ENCODE measurements at regions not wholly inside any gene's neighbourhood (a gene's known extent, or its start where the extent isn't known, plus 50 kb on each side); places are given as distances from the start of the nearest gene placed in this dataset.
"Not testable (repeated sequence)": the region's sequence is repeated elsewhere in the genome, so short reads cannot be mapped to it uniquely, and the experiment has no call there.

GRCh38 chr1:182259968-182260367 is 131.6 kb downstream of the GLUL start:
- no peak for DNase-seq (ENCODE audit: low spot score)

- no peak for DNase-seq (ENCODE audit: low spot score)
These were observed 132.2 kb downstream of the GLUL start for GRCh38 chr1:182259229-182259872.

GRCh38 chr1:182257369-182258063 is 134.1 kb downstream of the GLUL start:
- no peak for DNase-seq (ENCODE audit: low spot score)

GRCh38 chr1:182256931-182257330 is 134.7 kb downstream of the GLUL start:
- no peak for DNase-seq (ENCODE audit: low spot score)

GRCh38 chr1:182255494-182255893 is 136.1 kb downstream of the GLUL start:
- DNase-seq (ENCODE audit: low spot score), result no peak

- DNase-seq (ENCODE audit: low spot score), result no peak
These were observed 138.2 kb downstream of the GLUL start for GRCh38 chr1:182253319-182253860.

GRCh38 chr1:182251561-182251960 is 140.0 kb downstream of the GLUL start:
- no peak for DNase-seq (ENCODE audit: low spot score)

GRCh38 chr1:182249201-182249676 is 142.4 kb downstream of the GLUL start:
- DNase-seq (ENCODE audit: low spot score), result no peak

- DNase-seq (ENCODE audit: low spot score), result no peak
These were observed 142.9 kb downstream of the GLUL start for GRCh38 chr1:182248721-182249120.

- not testable (repeated sequence) for DNase-seq (ENCODE audit: low spot score)
These were observed 143.8 kb downstream of the GLUL start for GRCh38 chr1:182247813-182248212.

- DNase-seq (ENCODE audit: low spot score), result no peak
These were observed 144.8 kb downstream of the GLUL start for GRCh38 chr1:182246783-182247182.

GRCh38 chr1:182245040-182245439 is 146.6 kb downstream of the GLUL start:
- no peak for DNase-seq (ENCODE audit: low spot score)

GRCh38 chr1:182244451-182244850 is 147.1 kb downstream of the GLUL start:
- DNase-seq (ENCODE audit: low spot score), result no peak

- no peak for DNase-seq (ENCODE audit: low spot score)
These were observed 148.9 kb downstream of the GLUL start for GRCh38 chr1:182242641-182243040.

- DNase-seq (ENCODE audit: low spot score), result no peak
These were observed 151.5 kb downstream of the GLUL start for GRCh38 chr1:182240085-182240484.

GRCh38 chr1:182238421-182238820 is 153.2 kb downstream of the GLUL start:
- no peak for DNase-seq (ENCODE audit: low spot score)

GRCh38 chr1:182237329-182237728 is 154.3 kb downstream of the GLUL start:
- DNase-seq (ENCODE audit: low spot score), result no peak

- no peak for DNase-seq (ENCODE audit: low spot score)
These were observed 154.9 kb downstream of the GLUL start for GRCh38 chr1:182236651-182237077.

- no peak for DNase-seq (ENCODE audit: low spot score)
These were observed 155.5 kb downstream of the GLUL start for GRCh38 chr1:182235952-182236650.

GRCh38 chr1:182235604-182235951 is 156.0 kb downstream of the GLUL start:
- DNase-seq (ENCODE audit: low spot score), result no peak

GRCh38 chr1:182229921-182230491 is 161.6 kb downstream of the GLUL start:
- DNase-seq (ENCODE audit: low spot score), result no peak

GRCh38 chr1:182229451-182229850 is 162.1 kb downstream of the GLUL start:
- no peak for DNase-seq (ENCODE audit: low spot score)

Measured in kidney capillary endothelial cell (primary cell).